Natural killer cell (primary cell): ENCODE measurements at regions not wholly inside any gene's neighbourhood (a gene's known extent, or its start where the extent isn't known, plus 50 kb on each side); places are given as distances from the start of the nearest gene placed in this dataset.

Source experiments
- ATAC-seq, 3 donors: fragments of 150-1000 bp in 2 of 3; fragments of 200-7000 bp in 1 of 3; cut with Tn5 transposase; 1 replicate in 1 of 3; 2 replicates in 2 of 3; pipeline ENCODE4 v1.10.0; 2021; ENCODE audit warnings: mild to moderate bottlenecking in 2 of 3, moderate library complexity in 2 of 3
- DNase-seq, 2 donors: peaks; one replicate each; pipeline versions ENCODE4 v3.0.0 to v3.0.0-alpha.2; 2013 to 2021; ENCODE audit warnings: mixed read lengths in 1 of 2
- H3K27ac ChIP-seq: one replicate; pipeline ENCODE4 v1.5.1; 2013; ENCODE audit warnings: mild to moderate bottlenecking, low read length
- H3K27me3 ChIP-seq: one replicate; pipeline ENCODE4 v1.6.1; 2013; ENCODE audit warnings: low read length; ENCODE audit not compliant: control insufficient read depth, insufficient read depth
- H3K36me3 ChIP-seq: one replicate; pipeline ENCODE4 v1.6.1; 2013; ENCODE audit warnings: low read length; ENCODE audit not compliant: control insufficient read depth, insufficient read depth
- H3K4me1 ChIP-seq: one replicate; pipeline ENCODE4 v1.6.1; 2013; ENCODE audit warnings: low read length; ENCODE audit not compliant: control insufficient read depth, insufficient read depth
- H3K4me3 ChIP-seq: one replicate; pipeline ENCODE4 v1.5.1; 2013; ENCODE audit warnings: low read length
- H3K9me3 ChIP-seq: one replicate; pipeline ENCODE4 v1.6.1; 2013; ENCODE audit warnings: low read length; ENCODE audit not compliant: control insufficient read depth, insufficient read depth
- H3K27ac Mint-ChIP-seq, 2 donors: one replicate each; pipeline ENCODE4 v1.8.0; 2022; ENCODE audit warnings: mild to moderate bottlenecking in 2 of 2, mixed read lengths in 2 of 2, moderate library complexity in 1 of 2
- H3K27me3 Mint-ChIP-seq, 2 donors: one replicate each; pipeline ENCODE4 v1.8.0; 2022; ENCODE audit warnings: low read depth in 2 of 2, mixed read lengths in 2 of 2
- H3K36me3 Mint-ChIP-seq: one replicate; pipeline ENCODE4 v1.8.0; 2022; ENCODE audit warnings: mixed read lengths
- H3K4me1 Mint-ChIP-seq, 2 donors: one replicate each; pipeline ENCODE4 v1.8.0; 2022; ENCODE audit warnings: mixed read lengths in 2 of 2
- H3K4me3 Mint-ChIP-seq: one replicate; pipeline ENCODE4 v1.8.0; 2022; ENCODE audit warnings: mild to moderate bottlenecking, moderate library complexity, mixed read lengths
- H3K9me3 Mint-ChIP-seq, 2 donors: one replicate each; pipeline ENCODE4 v1.8.0; 2022; ENCODE audit warnings: mixed read lengths in 2 of 2
- WGBS: methylation state at CpG from one replicate; pipeline ENCODE4 v1.1.7; 2013; ENCODE audit warnings: missing lambda C conversion rate; ENCODE audit not compliant: insufficient coverage; 5-methylcytosine and 5-hydroxymethylcytosine counted together
- intact Hi-C: fragments of 100-400 bp; cut with micrococcal nuclease; formaldehyde crosslinking; loops from one replicate; pipeline ENCODE4 v1.14.2; 2022
- TF ChIP-seq, protein P1 (sequence below): fragments of 200-600 bp; IDR thresholded peaks from one replicate; pipeline ENCODE4 v1.8.0; 2022; ENCODE audit warnings: antibody characterized with exemption

DNA sequence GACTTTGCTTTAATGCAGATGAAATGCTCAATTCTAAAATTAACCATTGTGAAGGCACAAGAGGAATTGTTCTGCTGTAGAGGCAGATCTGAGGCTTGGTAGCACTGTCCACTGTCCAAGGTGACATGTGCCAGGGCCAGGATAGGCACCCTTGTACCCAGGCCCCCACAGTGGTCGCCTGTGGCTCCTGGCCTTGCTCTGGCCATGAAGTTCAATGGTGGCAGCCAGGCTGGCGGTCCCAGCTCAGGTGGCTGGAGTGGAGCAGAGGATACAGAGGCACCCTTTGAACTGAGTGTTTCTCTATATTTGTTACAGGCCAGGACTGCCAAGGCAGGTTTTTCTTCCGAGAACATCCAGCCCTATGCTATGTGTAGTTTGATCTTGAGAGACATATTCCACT lies 102.6 kb downstream of the PTGS2 start:
- TF ChIP-seq, protein P1, sequence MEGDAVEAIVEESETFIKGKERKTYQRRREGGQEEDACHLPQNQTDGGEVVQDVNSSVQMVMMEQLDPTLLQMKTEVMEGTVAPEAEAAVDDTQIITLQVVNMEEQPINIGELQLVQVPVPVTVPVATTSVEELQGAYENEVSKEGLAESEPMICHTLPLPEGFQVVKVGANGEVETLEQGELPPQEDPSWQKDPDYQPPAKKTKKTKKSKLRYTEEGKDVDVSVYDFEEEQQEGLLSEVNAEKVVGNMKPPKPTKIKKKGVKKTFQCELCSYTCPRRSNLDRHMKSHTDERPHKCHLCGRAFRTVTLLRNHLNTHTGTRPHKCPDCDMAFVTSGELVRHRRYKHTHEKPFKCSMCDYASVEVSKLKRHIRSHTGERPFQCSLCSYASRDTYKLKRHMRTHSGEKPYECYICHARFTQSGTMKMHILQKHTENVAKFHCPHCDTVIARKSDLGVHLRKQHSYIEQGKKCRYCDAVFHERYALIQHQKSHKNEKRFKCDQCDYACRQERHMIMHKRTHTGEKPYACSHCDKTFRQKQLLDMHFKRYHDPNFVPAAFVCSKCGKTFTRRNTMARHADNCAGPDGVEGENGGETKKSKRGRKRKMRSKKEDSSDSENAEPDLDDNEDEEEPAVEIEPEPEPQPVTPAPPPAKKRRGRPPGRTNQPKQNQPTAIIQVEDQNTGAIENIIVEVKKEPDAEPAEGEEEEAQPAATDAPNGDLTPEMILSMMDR = no peak
- no peaks in the 10 kb centered on the region for H3K9me3 ChIP-seq
- no peak overlapping the region for H3K27ac ChIP-seq
- no peaks in the 10 kb centered on the region for H3K27me3 Mint-ChIP-seq
- ATAC-seq = no peak
- H3K27me3 ChIP-seq = no peaks in the 10 kb centered on the region
- no peak for DNase-seq
- H3K4me1 ChIP-seq = no peaks in the 10 kb centered on the region
- no peak overlapping the region for H3K27ac Mint-ChIP-seq
- intact Hi-C loops = no loop called here
- H3K9me3 Mint-ChIP-seq = peaks cover 0 to 1% of the 10 kb centered on the region in 2 donors
- H3K4me3 ChIP-seq = no peak overlapping the region
- H3K36me3 Mint-ChIP-seq = no peaks in the 10 kb centered on the region
- no peak overlapping the region for H3K4me3 Mint-ChIP-seq
- H3K36me3 ChIP-seq = no peaks in the 10 kb centered on the region
- 82% methylated on average over 2 of the region's 3 CpGs for WGBS
- H3K4me1 Mint-ChIP-seq = no peaks in the 10 kb centered on the region

DNA sequence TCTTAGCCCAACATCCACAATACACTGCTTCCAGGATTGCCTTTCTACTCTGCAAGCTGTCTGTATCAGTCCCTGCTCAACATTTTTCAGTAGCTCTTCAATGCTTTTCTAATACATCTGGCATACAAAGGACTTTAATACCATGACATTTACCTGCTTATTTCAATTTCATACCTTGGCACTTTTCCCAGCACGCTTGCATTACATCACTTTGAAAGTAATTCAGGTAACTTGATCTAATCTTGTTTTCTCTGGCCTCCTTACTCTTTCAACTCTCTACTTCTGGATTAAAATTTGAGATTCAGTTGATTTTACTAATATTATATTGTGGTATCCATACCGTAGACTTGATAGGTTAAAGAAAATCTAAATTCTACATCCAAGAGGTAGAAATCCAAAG lies 103.0 kb downstream of the PTGS2 start:
- H3K27me3 Mint-ChIP-seq = no peaks in the 10 kb centered on the region
- Histone ChIP-seq H3K9me3 (no peaks in the 10 kb centered on the region), H3K4me1 (no peaks in the 10 kb centered on the region), H3K27me3 (no peaks in the 10 kb centered on the region), H3K36me3 (no peaks in the 10 kb centered on the region), H3K4me3 (no peak overlapping the region), H3K27ac (no peak overlapping the region)
- no peak overlapping the region for H3K27ac Mint-ChIP-seq
- no peak for DNase-seq
- H3K4me3 Mint-ChIP-seq = no peak overlapping the region
- intact Hi-C loops = no loop called here
- 93% methylated on average over 1 of the region's 2 CpGs for WGBS
- ATAC-seq = no peak
- H3K4me1 Mint-ChIP-seq = no peaks in the 10 kb centered on the region
- TF ChIP-seq, protein P1 = no peak
- H3K9me3 Mint-ChIP-seq = no peaks in the 10 kb centered on the region
- no peaks in the 10 kb centered on the region for H3K36me3 Mint-ChIP-seq

GRCh38 chr1:186575348-186575747 lies 104.9 kb downstream of the PTGS2 start:
- no peak for ATAC-seq
- Mint-ChIP-seq H3K27ac (no peak overlapping the region), H3K4me3 (no peak overlapping the region), H3K9me3 (peaks cover 0 to 3% of the 10 kb centered on the region in 2 donors), H3K27me3 (no peaks in the 10 kb centered on the region), H3K4me1 (no peaks in the 10 kb centered on the region), H3K36me3 (no peaks in the 10 kb centered on the region)
- Histone ChIP-seq H3K27ac (no peak overlapping the region), H3K9me3 (no peaks in the 10 kb centered on the region), H3K4me3 (no peak overlapping the region), H3K36me3 (no peaks in the 10 kb centered on the region), H3K4me1 (no peaks in the 10 kb centered on the region), H3K27me3 (no peaks in the 10 kb centered on the region)
- TF ChIP-seq, protein P1 = no peak
- intact Hi-C loops = no loop called here
- DNase-seq = no peak

GRCh38 chr1:186574926-186575325 lies 105.3 kb downstream of the PTGS2 start:
- no CpG with 5 or more reads among the region's 1 CpG for WGBS
- no peaks in the 10 kb centered on the region for H3K36me3 ChIP-seq
- DNase-seq (no peak), ATAC-seq (no peak)
- intact Hi-C loops = no loop called here
- Mint-ChIP-seq H3K4me3 (no peak overlapping the region), H3K27me3 (no peaks in the 10 kb centered on the region), H3K27ac (no peak overlapping the region), H3K36me3 (no peaks in the 10 kb centered on the region), H3K4me1 (no peaks in the 10 kb centered on the region), H3K9me3 (peaks cover 0 to 3% of the 10 kb centered on the region in 2 donors)
- TF ChIP-seq, protein P1 = no peak
- H3K9me3 ChIP-seq = no peaks in the 10 kb centered on the region
- H3K4me1 ChIP-seq = no peaks in the 10 kb centered on the region
- no peak overlapping the region for H3K4me3 ChIP-seq
- H3K27ac ChIP-seq = no peak overlapping the region
- no peaks in the 10 kb centered on the region for H3K27me3 ChIP-seq
